ENCODE measurements at regions not wholly inside any gene's neighbourhood (a gene's known extent, or its start where the extent isn't known, plus 50 kb on each side); places are given as distances from the start of the nearest gene placed in this dataset.

- no peak for TF ChIP-seq EZH2phosphoT487 (IDR thresholded peaks at IDR 0.05; ENCODE audit: borderline replicate concordance, low read length)
- TF ChIP-seq CTCF (conservative IDR thresholded peaks at IDR 0.05; ENCODE audit: low read depth, low read length): no peak
Observed at GRCh38 chr15:25172691-25173090, 217.9 kb downstream of the SNRPN start.

Measured in PC-3 (cell line).